Activated CD8-positive, alpha-beta T cell treated with anti-CD3 and anti-CD28 coated beads for 36 hours (primary cell): ENCODE measurements at regions not wholly inside any gene's neighbourhood (a gene's known extent, or its start where the extent isn't known, plus 50 kb on each side); places are given as distances from the start of the nearest gene placed in this dataset.

ENCODE experiments used
- ATAC-seq: fragments of 200-7000 bp; cut with Tn5 transposase; one replicate; pipeline ENCODE4 v1.10.0; 2021; ENCODE audit warnings: mild to moderate bottlenecking, moderate library complexity
- CTCF ChIA-PET: fragments of 350-600 bp; sonication (Branson Sonifier 250); formaldehyde crosslinking; loops from one replicate; lab custom pipeline; 2021; ENCODE audit warnings: antibody characterized with exemption; lab: Charles Lee
- POLR2A ChIA-PET: fragments of 350-600 bp; sonication (Branson Sonifier 250); formaldehyde crosslinking; loops from one replicate; lab custom pipeline; 2021; ENCODE audit warnings: antibody characterized with exemption; lab: Charles Lee
- DNase-seq: peaks from one replicate; pipeline ENCODE4 v3.0.0-alpha.2; 2020
- H3K27ac Mint-ChIP-seq: one replicate; pipeline ENCODE4 v1.8.0; 2021; ENCODE audit warnings: mild to moderate bottlenecking, mixed read lengths
- H3K27me3 Mint-ChIP-seq: one replicate; pipeline ENCODE4 v1.8.0; 2021; ENCODE audit warnings: mixed read lengths
- H3K36me3 Mint-ChIP-seq: one replicate; pipeline ENCODE4 v1.8.0; 2021; ENCODE audit warnings: low read depth, mixed read lengths
- H3K4me1 Mint-ChIP-seq: one replicate; pipeline ENCODE4 v1.8.0; 2021; ENCODE audit warnings: low read depth, mixed read lengths
- H3K4me3 Mint-ChIP-seq: one replicate; pipeline ENCODE4 v1.8.0; 2021; ENCODE audit warnings: mild to moderate bottlenecking, moderate library complexity, mixed read lengths
- H3K9me3 Mint-ChIP-seq: one replicate; pipeline ENCODE4 v1.8.0; 2021; ENCODE audit warnings: mixed read lengths
- intact Hi-C: fragments of 100-400 bp; cut with micrococcal nuclease; formaldehyde crosslinking; loops from one replicate; pipeline ENCODE4 v1.10.0; 2022
- TF ChIP-seq, protein P1 (sequence below): fragments of 200-600 bp; IDR thresholded peaks from one replicate; pipeline ENCODE4 v1.8.0; 2022; ENCODE audit warnings: antibody characterized with exemption, mild to moderate bottlenecking

DNA sequence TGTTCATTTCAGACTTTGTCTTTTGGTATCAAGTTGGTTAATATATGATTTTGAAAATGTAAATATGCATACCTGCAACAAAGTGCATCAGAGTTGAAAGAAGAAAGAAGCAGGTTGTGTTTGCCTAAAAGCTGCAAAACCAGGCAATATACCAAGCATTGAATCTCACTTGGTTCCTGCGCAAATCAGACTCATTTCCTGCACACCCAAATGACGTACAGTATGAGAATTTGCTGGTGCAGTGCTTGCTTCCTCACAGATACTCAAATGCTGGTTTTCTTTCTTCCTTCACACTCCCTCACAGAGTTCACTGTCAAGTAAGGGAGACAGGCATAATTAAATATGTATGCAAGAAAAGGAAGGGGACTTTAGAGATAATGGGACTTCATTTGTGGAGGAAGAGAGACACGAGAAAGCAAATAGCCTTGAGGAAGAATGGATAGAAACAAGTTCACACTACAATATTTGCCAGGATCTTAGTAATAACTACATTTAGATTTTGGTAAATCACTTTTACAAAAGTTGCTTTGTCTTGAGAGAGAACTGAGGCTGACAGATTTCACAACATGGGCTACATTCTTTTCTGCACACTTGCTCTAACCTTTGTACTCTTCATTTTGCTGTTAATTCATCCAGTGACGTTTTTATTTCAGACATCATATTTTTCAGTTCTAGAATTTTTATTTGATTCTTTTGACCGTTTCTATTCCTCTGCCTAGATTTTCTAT, 56.9 kb upstream of the AOAH start:
- ChIA-PET POLR2A (interaction anchor here (0.7 to 1.1 kb wide), 3 partner anchors 19 to 104 kb away, joined by 3 read pairs; no protein-coding TSS in a partner anchor), CTCF (interaction anchor here (0.9 to 1.8 kb wide), 2 partner anchors 15 to 110 kb away, joined by 3 to 4 read pairs; no protein-coding TSS in a partner anchor)
- ATAC-seq, result peak; percentile 52
- Mint-ChIP-seq H3K9me3 (peaks cover 10% of the 10 kb centered on the region), H3K27ac (peak overlapping the region; percentile 78), H3K4me1 (peaks cover 80% of the 10 kb centered on the region), H3K36me3 (peaks cover 13% of the 10 kb centered on the region), H3K27me3 (no peaks in the 10 kb centered on the region), H3K4me3 (peak overlapping the region; percentile 52)
- TF ChIP-seq, protein P1, sequence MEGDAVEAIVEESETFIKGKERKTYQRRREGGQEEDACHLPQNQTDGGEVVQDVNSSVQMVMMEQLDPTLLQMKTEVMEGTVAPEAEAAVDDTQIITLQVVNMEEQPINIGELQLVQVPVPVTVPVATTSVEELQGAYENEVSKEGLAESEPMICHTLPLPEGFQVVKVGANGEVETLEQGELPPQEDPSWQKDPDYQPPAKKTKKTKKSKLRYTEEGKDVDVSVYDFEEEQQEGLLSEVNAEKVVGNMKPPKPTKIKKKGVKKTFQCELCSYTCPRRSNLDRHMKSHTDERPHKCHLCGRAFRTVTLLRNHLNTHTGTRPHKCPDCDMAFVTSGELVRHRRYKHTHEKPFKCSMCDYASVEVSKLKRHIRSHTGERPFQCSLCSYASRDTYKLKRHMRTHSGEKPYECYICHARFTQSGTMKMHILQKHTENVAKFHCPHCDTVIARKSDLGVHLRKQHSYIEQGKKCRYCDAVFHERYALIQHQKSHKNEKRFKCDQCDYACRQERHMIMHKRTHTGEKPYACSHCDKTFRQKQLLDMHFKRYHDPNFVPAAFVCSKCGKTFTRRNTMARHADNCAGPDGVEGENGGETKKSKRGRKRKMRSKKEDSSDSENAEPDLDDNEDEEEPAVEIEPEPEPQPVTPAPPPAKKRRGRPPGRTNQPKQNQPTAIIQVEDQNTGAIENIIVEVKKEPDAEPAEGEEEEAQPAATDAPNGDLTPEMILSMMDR, result no peak
- intact Hi-C loops, result no loop called here
- peak; percentile 38 for DNase-seq

DNA sequence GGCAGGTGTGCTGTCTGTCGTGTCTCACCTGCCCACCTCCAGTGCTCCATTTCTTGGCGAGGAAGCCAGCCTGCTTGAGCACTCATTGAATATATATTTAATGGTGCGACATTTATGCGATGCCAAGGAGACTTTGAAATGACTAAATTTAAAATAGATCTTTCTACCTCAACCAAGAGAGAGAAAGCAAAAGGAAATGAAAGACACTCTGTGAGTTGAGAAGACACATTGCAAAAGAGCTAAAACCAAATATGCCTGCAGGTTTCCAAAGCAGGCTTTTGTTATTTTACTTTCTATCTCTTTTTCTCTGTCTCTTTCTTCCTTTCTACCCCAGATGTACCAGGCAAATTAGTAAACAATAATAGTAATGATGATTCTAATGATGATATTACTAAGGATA, 53.6 kb upstream of the AOAH start:
- DNase-seq (no peak), ATAC-seq (no peak)
- peaks cover 85% of the 10 kb centered on the region for H3K4me1 Mint-ChIP-seq
- peak overlapping the region; percentile 24 for H3K4me3 Mint-ChIP-seq
- ChIA-PET CTCF (interaction anchor here (0.7 to 2.1 kb wide), 7 partner anchors 10 to 107 kb away, joined by 3 to 10 read pairs (median 3); no protein-coding TSS in a partner anchor), POLR2A (interaction anchor here (1.2 to 1.9 kb wide), 5 partner anchors 8 to 93 kb away, joined by 3 to 5 read pairs (median 4); no protein-coding TSS in a partner anchor)
- no peaks in the 10 kb centered on the region for H3K27me3 Mint-ChIP-seq
- peaks cover 13% of the 10 kb centered on the region for H3K9me3 Mint-ChIP-seq
- peaks cover 15% of the 10 kb centered on the region for H3K36me3 Mint-ChIP-seq
- intact Hi-C loops, result loop anchor here (5.0 kb wide), 1 partner anchor 96 kb away; no protein-coding TSS in a partner anchor
- H3K27ac Mint-ChIP-seq, result peak overlapping the region; percentile 55
- TF ChIP-seq, protein P1, result no peak

DNA sequence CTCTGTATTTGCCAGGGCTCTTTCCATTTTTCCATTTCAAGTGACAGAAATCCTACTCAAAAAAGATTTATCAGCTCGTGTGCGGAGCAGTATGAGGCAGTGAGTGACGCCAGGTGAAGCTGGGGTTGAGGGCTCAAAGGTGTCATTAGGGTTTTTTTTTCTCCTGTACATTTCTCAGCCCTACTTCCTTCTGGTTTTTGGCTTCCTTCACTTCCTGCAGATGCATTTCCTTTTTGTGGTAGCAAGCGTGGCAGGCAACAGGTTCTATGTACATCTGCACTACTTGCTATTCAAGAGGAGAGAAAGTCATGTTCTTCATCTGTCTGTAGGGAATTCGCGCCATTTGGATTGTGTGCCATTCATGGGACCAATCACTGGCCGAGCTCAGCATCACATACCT, 52.8 kb upstream of the AOAH start:
- peaks cover 11% of the 10 kb centered on the region for H3K9me3 Mint-ChIP-seq
- peak overlapping the region; percentile 78 for H3K27ac Mint-ChIP-seq
- TF ChIP-seq, protein P1, result no peak
- peaks cover 83% of the 10 kb centered on the region for H3K4me1 Mint-ChIP-seq
- peak; percentile 58 for DNase-seq
- ChIA-PET CTCF (interaction anchor here (0.9 to 2.1 kb wide), 7 partner anchors 11 to 106 kb away, joined by 3 to 10 read pairs (median 4); no protein-coding TSS in a partner anchor), POLR2A (interaction anchor here (1.2 to 1.9 kb wide), 4 partner anchors 9 to 92 kb away, joined by 4 to 5 read pairs (median 4); no protein-coding TSS in a partner anchor)
- peak; percentile 71 for ATAC-seq
- H3K4me3 Mint-ChIP-seq, result peak overlapping the region; percentile 65
- H3K36me3 Mint-ChIP-seq, result peaks cover 15% of the 10 kb centered on the region
- H3K27me3 Mint-ChIP-seq, result no peaks in the 10 kb centered on the region
- intact Hi-C loops, result loop anchor here (5.0 kb wide), 1 partner anchor 95 kb away; no protein-coding TSS in a partner anchor

GRCh38 chr7:36775676-36776075, 51.4 kb upstream of the AOAH start:
- Mint-ChIP-seq H3K4me1 (peaks cover 69% of the 10 kb centered on the region), H3K27me3 (no peaks in the 10 kb centered on the region), H3K27ac (peak overlapping the region; percentile 78), H3K36me3 (peaks cover 10% of the 10 kb centered on the region), H3K4me3 (no peak overlapping the region), H3K9me3 (peaks cover 6% of the 10 kb centered on the region)
- ChIA-PET CTCF (interaction anchor here (1.0 kb wide), 2 partner anchors 9 to 67 kb away, joined by 3 to 4 read pairs; no protein-coding TSS in a partner anchor), POLR2A (no interaction called here)
- no peak for DNase-seq
- no peak for ATAC-seq
- TF ChIP-seq, protein P1, result no peak
- intact Hi-C loops, result loop anchor here (5.0 kb wide), 1 partner anchor 93 kb away; no protein-coding TSS in a partner anchor
